Parathyroid adenoma (tissue), 2 donors: ENCODE measurements at regions not wholly inside any gene's neighbourhood (a gene's known extent, or its start where the extent isn't known, plus 50 kb on each side); places are given as distances from the start of the nearest gene placed in this dataset.

ENCODE experiments used
- H2AFZ ChIP-seq: fragments of 300-600 bp; sonication (generic); one replicate; pipeline ENCODE4 v1.7.0; 2017; ENCODE audit warnings: antibody characterized with exemption, mild to moderate bottlenecking
- H3K27ac ChIP-seq: fragments of 300-600 bp; sonication (generic); one replicate; pipeline ENCODE4 v1.7.0; 2017
- H3K27me3 ChIP-seq: fragments of 300-600 bp; sonication (generic); one replicate; pipeline ENCODE4 v1.7.0; 2017; ENCODE audit warnings: low read length; ENCODE audit not compliant: control insufficient read depth, insufficient read depth
- H3K36me3 ChIP-seq: fragments of 300-600 bp; sonication (generic); one replicate; pipeline ENCODE4 v1.7.0; 2017; ENCODE audit warnings: low read length; ENCODE audit not compliant: control insufficient read depth, insufficient read depth
- H3K4me1 ChIP-seq: fragments of 300-600 bp; sonication (generic); one replicate; pipeline ENCODE4 v1.7.0; 2017; ENCODE audit warnings: control low read depth
- H3K4me2 ChIP-seq: fragments of 300-600 bp; sonication (generic); one replicate; pipeline ENCODE4 v1.7.0; 2017; ENCODE audit warnings: low read length
- H3K4me3 ChIP-seq: fragments of 300-600 bp; sonication (generic); one replicate; pipeline ENCODE4 v1.7.0; 2017; ENCODE audit warnings: low read depth, low read length
- H3K79me2 ChIP-seq: fragments of 300-600 bp; sonication (generic); one replicate; pipeline ENCODE4 v1.7.0; 2017; ENCODE audit warnings: control low read depth
- H3K9ac ChIP-seq: fragments of 300-600 bp; sonication (generic); one replicate; pipeline ENCODE4 v1.7.0; 2017; ENCODE audit warnings: mild to moderate bottlenecking
- H3K9me3 ChIP-seq: fragments of 300-600 bp; sonication (generic); one replicate; pipeline ENCODE4 v1.7.0; 2017; ENCODE audit warnings: low read length; ENCODE audit not compliant: control insufficient read depth
- CTCF ChIP-seq: fragments of 300-600 bp; sonication (generic); IDR thresholded peaks from one replicate; pipeline ENCODE4 v1.7.0; 2017; ENCODE audit warnings: antibody characterized with exemption, mild to moderate bottlenecking
- donor health status: primary hyperparathyroidism.

- H3K4me1 ChIP-seq = no peaks in the 10 kb centered on the region
- H3K9ac ChIP-seq = no peak overlapping the region
- no peak overlapping the region for H3K4me2 ChIP-seq
- no peak for TF ChIP-seq CTCF
- H3K27me3 ChIP-seq = no peaks in the 10 kb centered on the region
- no peak overlapping the region for H3K4me3 ChIP-seq
- no peak overlapping the region for H3K27ac ChIP-seq
- H3K79me2 ChIP-seq = no peaks in the 10 kb centered on the region
- no peaks in the 10 kb centered on the region for H3K9me3 ChIP-seq
- H3K36me3 ChIP-seq = no peaks in the 10 kb centered on the region
- no peak overlapping the region for H2AFZ ChIP-seq
Measured at GRCh38 chr6:50461696-50462095, 251.6 kb upstream of the TFAP2D start.

GRCh38 chr6:50463931-50464330, 249.4 kb upstream of the TFAP2D start:
- Histone ChIP-seq H3K4me1 (no peaks in the 10 kb centered on the region), H3K27ac (no peak overlapping the region)

DNA sequence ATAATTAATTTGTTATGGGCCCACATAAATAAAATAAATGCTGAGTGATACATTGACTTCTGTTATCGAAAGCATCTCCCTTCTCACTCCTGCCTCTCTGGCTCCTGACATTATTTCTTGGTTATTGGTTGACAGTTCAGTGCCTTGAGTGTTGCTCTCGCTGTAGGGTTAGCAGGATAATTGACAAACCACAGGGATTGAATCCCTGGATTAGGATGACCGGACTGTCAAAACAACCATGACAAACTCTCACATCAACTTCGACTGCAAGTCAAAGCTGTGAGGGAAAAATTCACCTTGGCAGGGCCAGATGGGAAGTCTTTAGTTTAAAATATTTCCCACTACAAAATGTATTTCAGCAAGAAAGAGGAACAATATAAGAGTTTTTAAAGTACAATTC, 245.4 kb upstream of the TFAP2D start:
- no peaks in the 10 kb centered on the region for H3K9me3 ChIP-seq
- no peaks in the 10 kb centered on the region for H3K4me1 ChIP-seq
- TF ChIP-seq CTCF = no peak
- no peak overlapping the region for H3K27ac ChIP-seq
- H3K9ac ChIP-seq = no peak overlapping the region
- no peak overlapping the region for H3K4me3 ChIP-seq
- no peaks in the 10 kb centered on the region for H3K79me2 ChIP-seq
- H2AFZ ChIP-seq = no peak overlapping the region
- H3K27me3 ChIP-seq = no peaks in the 10 kb centered on the region
- no peak overlapping the region for H3K4me2 ChIP-seq
- no peaks in the 10 kb centered on the region for H3K36me3 ChIP-seq

More at GRCh38 chr6:50463931-50464330, 249.4 kb upstream of the TFAP2D start:
- no peak for TF ChIP-seq CTCF
- H3K9ac ChIP-seq = no peak overlapping the region
- no peaks in the 10 kb centered on the region for H3K9me3 ChIP-seq
- H3K36me3 ChIP-seq = no peaks in the 10 kb centered on the region
- H2AFZ ChIP-seq = no peak overlapping the region
- H3K79me2 ChIP-seq = no peaks in the 10 kb centered on the region
- no peak overlapping the region for H3K4me3 ChIP-seq
- H3K4me2 ChIP-seq = no peak overlapping the region
- H3K27me3 ChIP-seq = no peaks in the 10 kb centered on the region

- Histone ChIP-seq H3K4me2 (no peak overlapping the region), H3K27ac (no peak overlapping the region), H3K9me3 (no peaks in the 10 kb centered on the region), H2AFZ (no peak overlapping the region), H3K79me2 (no peaks in the 10 kb centered on the region), H3K27me3 (no peaks in the 10 kb centered on the region), H3K9ac (no peak overlapping the region), H3K4me3 (no peak overlapping the region), H3K4me1 (no peaks in the 10 kb centered on the region), H3K36me3 (no peaks in the 10 kb centered on the region)
- no peak for TF ChIP-seq CTCF
Measured at GRCh38 chr6:50471041-50471440, 242.3 kb upstream of the TFAP2D start.

- H3K4me1 ChIP-seq = no peaks in the 10 kb centered on the region
- H3K9ac ChIP-seq = no peak overlapping the region
- H2AFZ ChIP-seq = no peak overlapping the region
- no peaks in the 10 kb centered on the region for H3K9me3 ChIP-seq
- no peak overlapping the region for H3K4me2 ChIP-seq
- no peak overlapping the region for H3K27ac ChIP-seq
- H3K79me2 ChIP-seq = no peaks in the 10 kb centered on the region
- H3K27me3 ChIP-seq = no peaks in the 10 kb centered on the region
- no peak for TF ChIP-seq CTCF
- no peak overlapping the region for H3K4me3 ChIP-seq
- no peaks in the 10 kb centered on the region for H3K36me3 ChIP-seq
Measured at GRCh38 chr6:50510361-50510760, 203.0 kb upstream of the TFAP2D start.
